GM18873 (cell line): ENCODE measurements at regions not wholly inside any gene's neighbourhood (a gene's known extent, or its start where the extent isn't known, plus 50 kb on each side); places are given as distances from the start of the nearest gene placed in this dataset.

Experiments used
- ATAC-seq: cut with Tn5 transposase; IDR thresholded peaks from one replicate; pipeline ENCODE4 v1.9.1; 2021; ENCODE audit warnings: mild to moderate bottlenecking, moderate library complexity, moderate number of reproducible peaks; ENCODE audit not compliant: unreplicated experiment, low FRiP score

GRCh38 chr1:8094481-8095241 is 68.6 kb upstream of the ERRFI1 start:
- no peak for ATAC-seq

DNA sequence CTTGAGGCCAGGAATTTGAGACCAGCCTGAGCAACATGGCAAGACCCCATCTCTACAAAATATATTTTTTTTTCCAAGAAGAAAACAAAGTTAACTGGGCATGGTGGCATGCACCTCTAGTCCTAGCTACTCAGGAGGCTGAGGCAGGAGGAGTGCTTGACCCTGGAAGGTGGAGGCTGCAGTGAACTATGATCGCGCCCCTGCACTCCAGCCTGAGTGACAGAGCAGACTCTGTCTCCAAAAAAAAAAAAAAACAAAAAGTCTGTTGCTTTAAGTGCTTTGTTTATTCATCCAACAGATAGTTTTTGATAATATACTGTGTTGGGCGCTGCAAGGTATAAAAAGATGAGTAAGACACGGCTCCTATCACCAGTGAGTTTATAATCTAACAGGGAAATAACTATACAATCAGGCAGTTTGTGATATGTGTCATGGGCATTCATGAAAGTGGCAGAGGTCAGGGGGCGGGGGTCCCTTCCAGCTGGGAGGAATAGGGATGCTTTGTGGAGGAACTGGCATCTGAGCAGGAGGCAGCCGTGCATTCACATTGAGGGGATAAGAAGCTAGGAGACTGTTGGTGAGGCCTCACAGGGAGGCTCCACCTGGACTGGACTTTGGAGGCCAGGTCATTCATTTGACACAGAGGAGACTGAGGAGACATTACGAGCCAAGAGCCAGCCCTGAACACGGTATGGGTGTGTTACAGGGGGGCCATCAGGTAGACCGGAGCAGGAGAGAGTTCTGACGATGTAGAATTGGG is 67.3 kb upstream of the ERRFI1 start:
- no peak for ATAC-seq

GRCh38 chr1:8092657-8093056 is 66.5 kb upstream of the ERRFI1 start:
- no peak for ATAC-seq

GRCh38 chr1:8091691-8092090 is 65.6 kb upstream of the ERRFI1 start:
- no peak for ATAC-seq

DNA sequence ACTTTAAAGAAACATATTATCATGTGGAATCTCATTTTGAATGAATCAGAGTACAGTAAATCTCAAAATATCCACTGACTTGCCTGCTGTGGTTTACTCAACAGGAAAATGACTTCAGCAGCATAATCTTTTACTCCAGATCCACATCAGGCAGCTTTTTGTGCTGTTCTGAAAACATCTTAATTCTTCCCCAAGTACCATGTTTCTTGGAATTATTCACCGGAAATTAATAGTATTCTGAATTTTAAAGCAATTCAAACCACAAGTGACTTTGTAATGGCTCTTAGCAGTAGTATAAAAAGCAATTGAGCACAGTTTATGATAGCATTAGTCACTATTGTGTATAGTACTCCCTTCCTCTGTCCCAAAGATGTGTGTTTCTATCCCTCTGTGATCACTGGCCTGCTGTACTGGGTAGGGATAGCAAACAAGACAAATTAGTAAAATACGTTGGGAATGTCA is 64.2 kb upstream of the ERRFI1 start:
- ATAC-seq = no peak

DNA sequence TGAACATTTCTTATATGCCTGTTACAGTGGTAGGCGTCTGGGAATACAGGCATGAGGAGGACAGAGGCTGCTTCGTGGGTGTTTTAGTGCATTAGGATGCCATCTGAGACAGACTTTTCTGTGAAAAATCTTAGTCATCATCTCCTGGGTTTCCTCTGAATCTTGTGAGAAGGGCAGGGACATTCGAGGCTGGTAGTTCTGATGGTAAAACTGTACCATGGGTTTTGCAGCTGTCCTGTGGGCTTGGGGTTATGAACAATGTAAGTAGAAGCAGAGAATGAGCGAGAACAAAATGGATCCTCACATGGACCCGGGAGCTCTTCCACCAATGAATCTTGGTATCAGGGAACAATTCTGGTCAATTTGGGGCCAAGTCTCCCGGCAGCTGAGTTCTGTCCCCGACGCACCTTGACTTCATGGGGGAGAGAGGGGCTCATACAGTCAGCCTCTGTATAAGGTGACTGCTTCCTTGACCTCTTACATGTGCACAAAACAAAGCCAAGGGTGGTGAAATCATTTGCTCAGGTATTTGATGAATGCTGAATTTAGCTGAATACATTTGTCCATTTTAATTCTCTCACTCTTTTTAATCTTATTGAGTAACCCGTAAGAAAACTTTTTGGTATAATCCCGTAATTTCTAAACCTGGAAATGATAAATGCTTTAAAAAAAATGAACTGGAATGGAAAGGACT is 63.6 kb upstream of the ERRFI1 start:
- ATAC-seq = no peak

DNA sequence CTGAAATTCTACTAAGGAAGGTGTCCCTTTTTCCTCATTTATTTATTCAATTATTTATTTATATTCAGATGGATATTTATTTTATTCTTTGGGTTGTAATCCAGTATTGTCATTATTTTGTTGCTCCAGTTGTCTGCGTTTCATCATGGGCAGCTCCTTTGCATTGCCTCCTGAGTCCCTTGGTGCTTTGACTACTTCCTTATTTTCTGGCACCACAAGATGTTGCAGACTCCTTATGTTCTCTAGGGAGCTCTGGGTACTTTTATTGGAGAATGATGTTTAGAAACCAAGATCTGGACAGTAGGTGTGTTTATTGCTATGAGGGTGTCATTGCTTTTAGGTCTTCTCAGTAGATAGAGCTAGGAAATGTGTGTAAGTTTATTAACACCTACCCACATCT is 59.9 kb upstream of the ERRFI1 start:
- no peak for ATAC-seq

GRCh38 chr1:8084913-8085312 is 58.8 kb upstream of the ERRFI1 start:
- ATAC-seq = no peak

- ATAC-seq = no peak
Measured at GRCh38 chr1:8083739-8084484, 57.8 kb upstream of the ERRFI1 start.

GRCh38 chr1:8082945-8083344 is 56.8 kb upstream of the ERRFI1 start:
- no peak for ATAC-seq

DNA sequence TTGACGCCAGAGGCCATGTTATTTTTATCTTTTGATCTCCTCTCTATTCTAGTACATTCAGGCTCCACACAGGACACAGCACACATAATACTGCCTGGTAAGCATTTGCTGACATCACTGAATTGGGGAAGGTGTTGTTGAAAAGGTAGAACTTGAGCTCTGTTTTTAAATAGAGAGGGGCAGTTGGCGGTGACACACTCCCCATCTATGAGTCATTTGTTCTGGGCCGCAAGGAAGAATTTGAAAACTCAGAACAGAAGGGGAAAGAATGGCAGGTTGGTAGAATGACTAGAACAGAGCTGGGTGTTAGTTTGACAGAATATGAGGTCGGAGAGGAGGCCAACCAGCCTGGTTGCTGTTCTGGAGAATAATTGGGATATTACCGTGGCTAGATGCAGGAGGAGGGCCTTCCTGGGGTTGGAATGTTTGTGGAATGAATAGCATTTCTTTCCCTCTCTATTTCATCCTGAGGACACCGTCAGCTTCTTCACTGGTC is 52.1 kb upstream of the ERRFI1 start:
- ATAC-seq = no peak

- ATAC-seq = no peak
Measured at GRCh38 chr1:8077602-8078001, 51.5 kb upstream of the ERRFI1 start.

DNA sequence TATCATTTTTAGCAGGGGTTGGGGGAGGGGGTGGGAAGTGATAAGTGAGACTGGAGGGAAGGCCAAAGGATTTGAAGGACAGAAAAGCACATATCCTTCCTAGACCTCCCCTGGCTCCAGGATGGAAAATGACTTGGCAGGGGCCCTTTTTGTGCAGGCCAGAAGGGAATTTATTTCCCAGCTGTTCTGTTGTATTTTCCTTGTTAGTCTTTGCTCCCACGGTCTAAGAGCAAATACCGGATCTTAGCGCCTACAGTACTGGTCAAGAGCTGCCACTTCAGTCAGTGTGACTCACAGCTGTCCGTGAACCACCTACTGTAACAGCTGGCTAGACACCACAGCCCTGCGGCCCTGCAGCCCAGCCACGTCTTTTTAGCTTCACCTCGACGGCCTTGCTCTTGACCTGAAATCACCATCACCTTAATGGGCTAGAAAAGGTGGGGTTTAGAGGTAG is 51.0 kb upstream of the ERRFI1 start:
- no peak for ATAC-seq

DNA sequence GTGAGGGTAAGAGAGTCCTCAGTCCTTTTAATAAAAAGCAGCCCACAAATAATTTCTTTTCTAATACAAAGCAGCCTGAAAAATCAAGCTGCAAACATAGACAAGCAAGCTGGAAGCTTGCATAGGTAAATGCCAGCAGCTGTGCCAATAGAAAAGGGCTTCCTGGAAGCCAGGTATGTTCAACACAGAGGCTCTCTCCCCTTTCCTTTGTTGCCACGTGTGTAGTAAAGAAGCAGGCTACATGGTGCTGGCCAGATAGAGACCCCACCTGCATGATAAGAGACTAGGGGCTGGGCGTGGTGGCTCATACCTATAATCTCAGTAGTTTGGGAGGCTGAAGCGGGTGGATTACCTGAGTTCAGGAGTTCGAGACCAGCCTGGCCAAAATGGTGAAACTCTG is 50.1 kb upstream of the ERRFI1 start:
- no peak for ATAC-seq
